ENCODE measurements at regions not wholly inside any gene's neighbourhood (a gene's known extent, or its start where the extent isn't known, plus 50 kb on each side); places are given as distances from the start of the nearest gene placed in this dataset.

GRCh38 chr2:33931164-33931563, 332.1 kb upstream of the FAM98A start:
- Histone ChIP-seq H3K14ac (ENCODE audit: insufficient read length) (no peak overlapping the region), H4K91ac (replicated peaks; ENCODE audit: insufficient read length, low read length) (no peak overlapping the region), H3K18ac (ENCODE audit: extremely low read depth, low read length) (no peak overlapping the region), H3K23me2 (ENCODE audit: low read depth, low read length) (no peaks in the 10 kb centered on the region), H4K20me1 (replicated peaks in 1 of 2; ENCODE audit: control insufficient read depth in 1 of 2, insufficient read depth in 2 of 2, low read length in 2 of 2) (no peaks in the 10 kb centered on the region), H3K27me3 (replicated peaks in 1 of 4; ENCODE audit: control insufficient read depth in 3 of 4, extremely low read depth in 1 of 4, insufficient read depth in 3 of 4, low read length in 3 of 4) (no peaks in the 10 kb centered on the region), H2BK20ac (ENCODE audit: low read length) (no peak overlapping the region), H2AK5ac (ENCODE audit: low read depth, low read length) (no peak overlapping the region), H2BK12ac (ENCODE audit: low read depth, low read length) (no peak overlapping the region), H3K27ac (ENCODE audit: low read depth, low read length) (no peak overlapping the region), H3K4me1 (replicated peaks in 1 of 4; ENCODE audit: control insufficient read depth in 3 of 4, insufficient read depth in 4 of 4, low read length in 3 of 4) (peaks cover 0 to 2% (median 0%) of the 10 kb centered on the region in 4 experiments; a peak in 1 of 7 replicates), H3K23ac (ENCODE audit: insufficient read length) (no peak overlapping the region), H3K36me3 (ENCODE audit: control insufficient read depth in 2 of 4, insufficient read depth in 4 of 4, low read length in 3 of 4) (no peaks in the 10 kb centered on the region), H3K9me3 (ENCODE audit: insufficient read depth in 2 of 2, low read depth in 1 of 2, low read length in 1 of 2) (no peaks in the 10 kb centered on the region), H3K9ac (replicated peaks in 1 of 4; ENCODE audit: extremely low read depth in 1 of 4, low read depth in 3 of 4, low read length in 3 of 4) (no peak overlapping the region), H3K4me2 (ENCODE audit: insufficient read depth in 1 of 2, low read depth in 2 of 2, low read length in 2 of 2) (no peak overlapping the region), H2BK15ac (ENCODE audit: low read length) (no peak overlapping the region), H2BK120ac (replicated peaks; ENCODE audit: low read depth, low read length) (no peak overlapping the region), H3K79me2 (ENCODE audit: control insufficient read depth in 1 of 2, insufficient read depth in 2 of 2, low read length in 2 of 2) (no peaks in the 10 kb centered on the region), H2BK5ac (ENCODE audit: low read depth, low read length) (no peak overlapping the region), H4K8ac (ENCODE audit: extremely low read depth, insufficient read depth, low read length) (no peak overlapping the region), H3K56ac (replicated peaks; ENCODE audit: insufficient read length, low read depth, low read length) (no peak overlapping the region), H4K5ac (ENCODE audit: insufficient read length, low read depth, low read length) (no peak overlapping the region), H3K4me3 (ENCODE audit: extremely low read depth in 1 of 4, insufficient read depth in 2 of 4, low read depth in 3 of 4, low read length in 4 of 4) (no peak overlapping the region), H3K4ac (replicated peaks; ENCODE audit: insufficient read length, low read depth, low read length) (no peak overlapping the region), H2AFZ (ENCODE audit: low read length) (no peak overlapping the region), H3K79me1 (ENCODE audit: low read depth, low read length) (no peaks in the 10 kb centered on the region)
- no peak for DNase-seq (ENCODE audit: low read depth in 1 of 2, low spot score in 2 of 2)
- TF ChIP-seq BRCA1 (IDR thresholded peaks at IDR 0.05; ENCODE audit: low read depth, low read length) (no peak), SAP30 (IDR thresholded peaks at IDR 0.05; ENCODE audit: insufficient read depth, insufficient replicate concordance, low read length) (no peak), KDM1A (IDR thresholded peaks at IDR 0.05; ENCODE audit: borderline replicate concordance, low read length) (no peak), POLR2A (IDR thresholded peaks at IDR 0.05; ENCODE audit: control extremely low read depth in 1 of 2, low read depth in 2 of 2, low read length in 2 of 2) (no peak), SIX5 (IDR thresholded peaks at IDR 0.05; ENCODE audit: low read depth, low read length) (no peak), GABPA (IDR thresholded peaks at IDR 0.05; ENCODE audit: borderline replicate concordance, insufficient read depth, low read length) (no peak), JUN (IDR thresholded peaks at IDR 0.05; ENCODE audit: low read depth, low read length) (no peak)
- no peak for FAIRE-seq
- ChIA-PET CTCF (ENCODE audit: partially characterized antibody) (no interaction called here), POLR2A (ENCODE audit: partially characterized antibody) (interaction anchor here (0.6 kb wide), 1 partner anchor 8 kb away, joined by 3 read pairs; no protein-coding TSS in a partner anchor)
- 85% methylated on average over 3 of the region's 3 CpGs; no CpG with 5 or more reads in 1 of the 2 experiments for WGBS, 2 experiments (ENCODE audit: extremely low coverage in 1 of 2, insufficient coverage in 1 of 2, insufficient read length in 1 of 2, insufficient replicate concordance in 2 of 2, low coverage in 1 of 2, low lambda C conversion rate in 2 of 2, missing lambda C conversion rate in 1 of 2)

All from H1 (cell line).